ENCODE measurements at regions not wholly inside any gene's neighbourhood (a gene's known extent, or its start where the extent isn't known, plus 50 kb on each side); places are given as distances from the start of the nearest gene placed in this dataset.

- TF ChIP-seq CTCF (IDR thresholded peaks at IDR 0.05) (no peak), POLR2AphosphoS5 (IDR thresholded peaks at IDR 0.05) (no peak)
Observed at GRCh38 chr7:81062755-81063154, 143.9 kb upstream of the SEMA3C start.
